CD4-positive, alpha-beta T cell (primary cell): ENCODE measurements at regions not wholly inside any gene's neighbourhood (a gene's known extent, or its start where the extent isn't known, plus 50 kb on each side); places are given as distances from the start of the nearest gene placed in this dataset.

ENCODE experiments used
- ATAC-seq: fragments of 200-7000 bp; cut with Tn5 transposase; one replicate; pipeline ENCODE4 v1.10.0; 2022; ENCODE audit warnings: mild to moderate bottlenecking; ENCODE audit not compliant: poor library complexity
- CTCF ChIA-PET: fragments of 350-600 bp; sonication (Branson Sonifier 250); formaldehyde crosslinking; loops from one replicate; lab custom pipeline; 2021; ENCODE audit warnings: antibody characterized with exemption, inconsistent platforms; lab: Charles Lee
- POLR2A ChIA-PET: fragments of 350-600 bp; sonication (Branson Sonifier 250); formaldehyde crosslinking; loops from one replicate; lab custom pipeline; 2021; ENCODE audit warnings: antibody characterized with exemption, inconsistent platforms; lab: Charles Lee
- DNase-seq, 14 experiments: peaks; one replicate each; pipeline ENCODE4 v3.0.0-alpha.2; 2013 to 2020; ENCODE audit warnings: mixed read lengths in 2 of 14
- H3K27ac ChIP-seq, 2 donors: one replicate each; pipeline versions ENCODE4 v1.5.1 to v1.7.0; 2013; ENCODE audit warnings: low read length in 2 of 2, low read depth in 1 of 2, mild to moderate bottlenecking in 1 of 2
- H3K27me3 ChIP-seq, 2 experiments: 1 replicate in 1 of 2; 2 replicates in 1 of 2; pipeline versions ENCODE4 v1.6.1 to v1.7.0; 2013; ENCODE audit warnings: low read length in 2 of 2, control low read depth in 1 of 2, mild to moderate bottlenecking in 1 of 2, moderate library complexity in 1 of 2; ENCODE audit not compliant: insufficient read depth in 2 of 2, control insufficient read depth in 1 of 2
- H3K36me3 ChIP-seq: one replicate; pipeline ENCODE4 v1.6.1; 2013; ENCODE audit warnings: low read length, control low read depth; ENCODE audit not compliant: insufficient read depth
- H3K4me1 ChIP-seq: one replicate; pipeline ENCODE4 v1.6.1; 2013; ENCODE audit warnings: low read length, control low read depth; ENCODE audit not compliant: insufficient read depth
- H3K4me3 ChIP-seq: one replicate; pipeline ENCODE4 v1.5.1; 2013; ENCODE audit warnings: mild to moderate bottlenecking, low read length, moderate library complexity
- H3K9me3 ChIP-seq, 2 experiments: 1 replicate in 1 of 2; 2 replicates in 1 of 2; pipeline versions ENCODE4 v1.6.1 to v1.7.0; 2013; ENCODE audit warnings: low read length in 2 of 2, mild to moderate bottlenecking in 2 of 2, control low read depth in 1 of 2, moderate library complexity in 1 of 2; ENCODE audit not compliant: control insufficient read depth in 1 of 2, insufficient read depth in 1 of 2
- H3K27ac Mint-ChIP-seq: one replicate; pipeline ENCODE4 v1.8.0; 2020; ENCODE audit warnings: mixed read lengths
- H3K27me3 Mint-ChIP-seq: one replicate; pipeline ENCODE4 v1.8.0; 2021; ENCODE audit warnings: mixed read lengths
- H3K36me3 Mint-ChIP-seq: one replicate; pipeline ENCODE4 v1.8.0; 2021; ENCODE audit warnings: low read depth, mixed read lengths
- H3K4me1 Mint-ChIP-seq: one replicate; pipeline ENCODE4 v1.8.0; 2021; ENCODE audit warnings: low read depth, mixed read lengths
- H3K4me3 Mint-ChIP-seq: one replicate; pipeline ENCODE4 v1.8.0; 2020; ENCODE audit warnings: mild to moderate bottlenecking, mixed read lengths
- H3K9me3 Mint-ChIP-seq: one replicate; pipeline ENCODE4 v1.8.0; 2020; ENCODE audit warnings: mixed read lengths
- intact Hi-C, 2 experiments: fragments of 100-400 bp; cut with DNase I in 1 of 2; cut with micrococcal nuclease in 1 of 2; formaldehyde crosslinking; loops; one replicate each; pipeline versions ENCODE4 v1.15.1 to v1.9.0; 2023 to 2025; cut with DNase I, micrococcal nuclease
- TF ChIP-seq, protein P1 (sequence below): fragments of 200-600 bp; IDR thresholded peaks from one replicate; pipeline ENCODE4 v1.8.0; 2022; ENCODE audit warnings: antibody characterized with exemption, mild to moderate bottlenecking

DNA sequence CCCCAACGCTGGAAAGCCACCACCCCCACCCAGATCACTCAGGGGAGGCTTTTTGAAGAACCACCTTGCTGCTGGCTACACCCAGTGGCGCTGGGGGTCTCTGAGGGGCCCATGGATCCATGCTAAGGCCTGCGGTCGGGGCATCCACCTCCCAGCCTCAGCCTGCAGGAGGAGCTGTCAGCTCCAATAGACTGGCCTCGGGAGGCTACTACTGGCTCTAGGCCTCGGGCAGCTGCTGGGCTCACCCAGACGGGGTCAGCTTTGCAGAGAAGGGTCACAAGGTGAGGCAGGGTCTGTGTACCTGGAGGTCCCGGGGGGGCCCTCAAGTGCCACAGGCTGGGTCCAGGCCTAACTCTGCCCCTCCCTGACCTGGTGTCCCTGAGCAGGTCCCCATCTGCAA is 193.7 kb downstream of the OLFM1 start:
- H3K9me3 Mint-ChIP-seq = no peaks in the 10 kb centered on the region
- no peak overlapping the region for H3K27ac ChIP-seq
- H3K27me3 ChIP-seq = peaks cover 0 to 4% of the 10 kb centered on the region in 2 experiments
- H3K36me3 ChIP-seq = no peaks in the 10 kb centered on the region
- no peaks in the 10 kb centered on the region for H3K27me3 Mint-ChIP-seq
- no peak for DNase-seq
- no peak for ATAC-seq
- no peak overlapping the region for H3K27ac Mint-ChIP-seq
- no peak overlapping the region for H3K4me3 ChIP-seq
- peaks cover 0 to 21% of the 10 kb centered on the region in 2 experiments for H3K9me3 ChIP-seq
- POLR2A ChIA-PET = no interaction called here
- intact Hi-C loops = no loop called here
- no peaks in the 10 kb centered on the region for H3K4me1 ChIP-seq
- CTCF ChIA-PET = no interaction called here
- no peaks in the 10 kb centered on the region for H3K36me3 Mint-ChIP-seq
- H3K4me1 Mint-ChIP-seq = no peaks in the 10 kb centered on the region
- H3K4me3 Mint-ChIP-seq = no peak overlapping the region
- TF ChIP-seq, protein P1, sequence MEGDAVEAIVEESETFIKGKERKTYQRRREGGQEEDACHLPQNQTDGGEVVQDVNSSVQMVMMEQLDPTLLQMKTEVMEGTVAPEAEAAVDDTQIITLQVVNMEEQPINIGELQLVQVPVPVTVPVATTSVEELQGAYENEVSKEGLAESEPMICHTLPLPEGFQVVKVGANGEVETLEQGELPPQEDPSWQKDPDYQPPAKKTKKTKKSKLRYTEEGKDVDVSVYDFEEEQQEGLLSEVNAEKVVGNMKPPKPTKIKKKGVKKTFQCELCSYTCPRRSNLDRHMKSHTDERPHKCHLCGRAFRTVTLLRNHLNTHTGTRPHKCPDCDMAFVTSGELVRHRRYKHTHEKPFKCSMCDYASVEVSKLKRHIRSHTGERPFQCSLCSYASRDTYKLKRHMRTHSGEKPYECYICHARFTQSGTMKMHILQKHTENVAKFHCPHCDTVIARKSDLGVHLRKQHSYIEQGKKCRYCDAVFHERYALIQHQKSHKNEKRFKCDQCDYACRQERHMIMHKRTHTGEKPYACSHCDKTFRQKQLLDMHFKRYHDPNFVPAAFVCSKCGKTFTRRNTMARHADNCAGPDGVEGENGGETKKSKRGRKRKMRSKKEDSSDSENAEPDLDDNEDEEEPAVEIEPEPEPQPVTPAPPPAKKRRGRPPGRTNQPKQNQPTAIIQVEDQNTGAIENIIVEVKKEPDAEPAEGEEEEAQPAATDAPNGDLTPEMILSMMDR = no peak

DNA sequence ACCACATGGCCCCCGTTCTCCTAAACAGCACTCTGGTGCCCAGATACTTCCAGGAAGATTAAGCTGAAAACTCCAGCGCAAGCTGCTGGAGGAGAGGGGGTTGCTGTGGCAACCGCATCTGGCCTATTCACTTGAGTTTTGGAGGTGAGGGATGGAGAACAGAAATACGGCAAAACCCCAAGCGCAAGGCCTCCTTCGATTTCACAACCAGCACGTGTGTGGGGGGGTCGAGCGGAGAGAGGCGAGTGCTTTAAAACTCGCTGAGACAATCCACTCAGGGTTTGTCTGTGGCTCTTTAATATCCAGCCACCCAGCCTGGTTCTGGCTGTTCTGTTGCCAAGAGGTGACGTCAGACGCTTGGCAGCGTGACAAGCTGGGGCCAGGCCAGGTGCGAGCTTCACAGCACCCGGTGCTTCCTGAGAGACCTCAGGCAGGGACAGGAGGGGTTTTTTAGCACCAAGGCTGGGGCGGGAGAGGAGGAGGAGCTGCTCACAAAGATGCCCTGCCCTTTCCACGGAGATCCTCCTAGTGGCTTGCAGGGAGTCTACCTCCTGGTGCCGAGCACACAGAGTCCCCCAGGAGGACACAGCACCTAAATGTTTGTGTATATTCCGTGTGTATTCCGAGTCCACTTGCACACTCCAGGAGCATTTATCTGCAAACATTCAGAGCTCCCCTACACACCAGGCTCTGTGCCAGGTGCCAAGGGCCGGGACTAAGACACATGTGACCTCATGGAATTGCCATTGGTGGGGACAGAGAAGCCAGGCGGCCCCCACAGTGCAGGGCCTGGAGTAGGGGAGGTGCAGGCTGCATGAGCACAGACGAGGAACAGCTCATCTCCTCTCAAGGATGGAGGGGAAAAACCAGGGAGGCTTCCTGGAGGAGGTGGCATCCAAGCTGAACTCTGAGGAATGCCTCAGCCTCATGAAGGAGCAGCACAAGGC is 194.6 kb downstream of the OLFM1 start:
- Histone ChIP-seq H3K27ac (no peak overlapping the region), H3K9me3 (peaks cover 0 to 30% of the 10 kb centered on the region in 2 experiments), H3K27me3 (peaks cover 0 to 4% of the 10 kb centered on the region in 2 experiments), H3K36me3 (no peaks in the 10 kb centered on the region), H3K4me3 (no peak overlapping the region), H3K4me1 (no peaks in the 10 kb centered on the region)
- ChIA-PET POLR2A (no interaction called here), CTCF (interaction anchor here (0.6 kb wide), 1 partner anchor 1773 kb away, joined by 4 read pairs; no protein-coding TSS in a partner anchor)
- Mint-ChIP-seq H3K27me3 (no peaks in the 10 kb centered on the region), H3K9me3 (no peaks in the 10 kb centered on the region), H3K27ac (peak overlapping the region; percentile 24), H3K4me3 (no peak overlapping the region), H3K4me1 (no peaks in the 10 kb centered on the region), H3K36me3 (no peaks in the 10 kb centered on the region)
- TF ChIP-seq, protein P1 = no peak
- DNase-seq = peak in 10 of 14 experiments; percentile 4 to 52 (median 22)
- intact Hi-C loops = no loop called here
- peak; percentile 62 for ATAC-seq

DNA sequence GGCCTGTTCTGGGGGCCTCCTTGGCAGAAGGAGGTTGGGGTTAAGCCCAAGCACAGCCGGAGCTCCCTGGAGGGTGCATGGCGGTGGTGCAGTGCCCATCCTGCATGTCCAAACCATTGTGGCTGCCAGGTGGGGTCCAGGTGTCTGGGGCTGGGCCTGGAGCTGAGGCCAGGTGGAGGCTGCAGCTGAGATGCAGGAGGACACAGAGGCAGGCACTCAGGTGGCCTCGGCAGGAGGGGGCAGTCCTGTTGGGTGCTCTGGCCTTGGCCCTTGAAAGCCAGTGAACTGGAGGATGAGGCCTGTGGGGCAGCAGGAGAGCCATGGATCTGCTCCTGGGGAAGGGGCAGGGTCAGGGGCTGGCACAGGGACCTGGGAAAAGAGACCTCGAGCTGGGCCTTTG is 195.3 kb downstream of the OLFM1 start:
- Histone ChIP-seq H3K27ac (no peak overlapping the region), H3K27me3 (peaks cover 0 to 4% of the 10 kb centered on the region in 2 experiments), H3K4me3 (no peak overlapping the region), H3K9me3 (peaks cover 0 to 30% of the 10 kb centered on the region in 2 experiments), H3K4me1 (no peaks in the 10 kb centered on the region), H3K36me3 (no peaks in the 10 kb centered on the region)
- ATAC-seq = no peak
- TF ChIP-seq, protein P1 = no peak
- POLR2A ChIA-PET = no interaction called here
- Mint-ChIP-seq H3K27ac (no peak overlapping the region), H3K4me3 (no peak overlapping the region), H3K27me3 (no peaks in the 10 kb centered on the region), H3K4me1 (no peaks in the 10 kb centered on the region), H3K36me3 (no peaks in the 10 kb centered on the region), H3K9me3 (no peaks in the 10 kb centered on the region)
- CTCF ChIA-PET = no interaction called here
- no peak for DNase-seq
- intact Hi-C loops = no loop called here
